HG03060 (cell line): ENCODE measurements at regions not wholly inside any gene's neighbourhood (a gene's known extent, or its start where the extent isn't known, plus 50 kb on each side); places are given as distances from the start of the nearest gene placed in this dataset.
"Not testable (repeated sequence)": the region's sequence is repeated elsewhere in the genome, so short reads cannot be mapped to it uniquely, and the experiment has no call there.

Experiments used
- ATAC-seq: cut with Tn5 transposase; IDR thresholded peaks from one replicate; pipeline ENCODE4 v1.9.1; 2021; ENCODE audit warnings: low read depth, moderate number of reproducible peaks; ENCODE audit not compliant: unreplicated experiment

- ATAC-seq = no peak
Measured at GRCh38 chr18:961644-962355, 57.1 kb downstream of the ADCYAP1 start.

- ATAC-seq = no peak
Measured at GRCh38 chr18:963276-963675, 58.6 kb downstream of the ADCYAP1 start.

- no peak for ATAC-seq
Measured at GRCh38 chr18:965921-966758, 61.5 kb downstream of the ADCYAP1 start.

- ATAC-seq = no peak
Measured at GRCh38 chr18:966759-967576, 62.3 kb downstream of the ADCYAP1 start.

GRCh38 chr18:968910-969309 lies 64.2 kb downstream of the ADCYAP1 start:
- ATAC-seq = not testable (repeated sequence)

GRCh38 chr18:969311-969710 lies 64.6 kb downstream of the ADCYAP1 start:
- ATAC-seq = not testable (repeated sequence)

GRCh38 chr18:974606-975005 lies 69.9 kb downstream of the ADCYAP1 start:
- not testable (repeated sequence) for ATAC-seq

GRCh38 chr18:976393-977128 lies 71.9 kb downstream of the ADCYAP1 start:
- not testable (repeated sequence) for ATAC-seq

- not testable (repeated sequence) for ATAC-seq
Measured at GRCh38 chr18:977327-977726, 72.7 kb downstream of the ADCYAP1 start.

GRCh38 chr18:977732-978131 lies 73.1 kb downstream of the ADCYAP1 start:
- not testable (repeated sequence) for ATAC-seq

GRCh38 chr18:980586-980985 lies 75.9 kb downstream of the ADCYAP1 start:
- ATAC-seq = no peak

- no peak for ATAC-seq
Measured at GRCh38 chr18:984004-984403, 79.3 kb downstream of the ADCYAP1 start.

- ATAC-seq = no peak
Measured at GRCh38 chr18:985212-985661, 80.6 kb downstream of the ADCYAP1 start.

- no peak for ATAC-seq
Measured at GRCh38 chr18:986051-986450, 81.4 kb downstream of the ADCYAP1 start.

- no peak for ATAC-seq
Measured at GRCh38 chr18:986552-986951, 81.9 kb downstream of the ADCYAP1 start.

- no peak for ATAC-seq
Measured at GRCh38 chr18:987325-988186, 82.9 kb downstream of the ADCYAP1 start.

- no peak for ATAC-seq
Measured at GRCh38 chr18:989425-989824, 84.8 kb downstream of the ADCYAP1 start.

GRCh38 chr18:990197-990596 lies 85.5 kb downstream of the ADCYAP1 start:
- no peak for ATAC-seq

- no peak for ATAC-seq
Measured at GRCh38 chr18:991441-991840, 86.8 kb downstream of the ADCYAP1 start.
